DND-41 (cell line): ENCODE measurements at regions not wholly inside any gene's neighbourhood (a gene's known extent, or its start where the extent isn't known, plus 50 kb on each side); places are given as distances from the start of the nearest gene placed in this dataset.

ENCODE experiments used
- ATAC-seq: fragments of 200-7000 bp; cut with Tn5 transposase; 3 replicates; pipeline ENCODE4 v1.9.1; 2021; ENCODE audit warnings: low read depth; ENCODE audit not compliant: insufficient read depth
- DNase-seq: peaks from one replicate; pipeline ENCODE4 v3.0.0-alpha.2; 2020
- H2AFZ ChIP-seq: 2 replicates; pipeline ENCODE4 v1.6.0; 2012; ENCODE audit warnings: low read depth, low read length
- H3K27ac ChIP-seq: 2 replicates; pipeline ENCODE4 v1.5.1; 2012; ENCODE audit warnings: low read length, inconsistent platforms
- H3K27me3 ChIP-seq: fragments of 200-600 bp; sonication (generic); 2 replicates; pipeline ENCODE4 v1.6.0; 2012; ENCODE audit warnings: low read length, mild to moderate bottlenecking, inconsistent platforms; ENCODE audit not compliant: insufficient read depth, poor library complexity
- H3K36me3 ChIP-seq: 2 replicates; pipeline ENCODE4 v1.5.1; 2012; ENCODE audit warnings: low read length, inconsistent platforms; ENCODE audit not compliant: insufficient read depth
- H3K4me1 ChIP-seq: 2 replicates; pipeline ENCODE4 v1.5.1; 2012; ENCODE audit warnings: mild to moderate bottlenecking, low read length; ENCODE audit not compliant: insufficient read depth
- H3K4me2 ChIP-seq: 2 replicates; pipeline ENCODE4 v1.6.0; 2012; ENCODE audit warnings: mild to moderate bottlenecking, moderate library complexity, low read length, inconsistent platforms; ENCODE audit not compliant: insufficient read depth
- H3K4me3 ChIP-seq, 2 experiments: fragments of 200-600 bp in 1 of 2; shearing (Covaris generic) in 1 of 2; 2 replicates each; pipeline ENCODE4 v1.5.1; 2012 to 2016; ENCODE audit warnings: inconsistent platforms in 2 of 2, low read length in 2 of 2, mild to moderate bottlenecking in 2 of 2, low read depth in 1 of 2, moderate library complexity in 1 of 2
- H3K79me2 ChIP-seq: 2 replicates; pipeline ENCODE4 v1.6.0; 2012; ENCODE audit warnings: low read length, inconsistent platforms; ENCODE audit not compliant: insufficient read depth
- H3K9ac ChIP-seq: 2 replicates; pipeline ENCODE4 v1.6.0; 2012; ENCODE audit warnings: low read depth, mild to moderate bottlenecking, inconsistent platforms, low read length, moderate library complexity
- H3K9me3 ChIP-seq: 2 replicates; pipeline ENCODE4 v1.5.1; 2012; ENCODE audit warnings: low read length, moderate library complexity, mild to moderate bottlenecking, inconsistent platforms; ENCODE audit not compliant: insufficient read depth, severe bottlenecking
- H4K20me1 ChIP-seq: 2 replicates; pipeline ENCODE4 v1.6.0; 2012; ENCODE audit warnings: low read length; ENCODE audit not compliant: insufficient read depth
- CTCF ChIP-seq: IDR thresholded peaks from 2 replicates; pipeline ENCODE4 v1.5.1; 2012; ENCODE audit warnings: borderline replicate concordance, low read length, moderate library complexity, mild to moderate bottlenecking; ENCODE audit not compliant: poor library complexity, severe bottlenecking; ENCODE audit errors: extremely low read depth
- EZH2 ChIP-seq: IDR thresholded peaks from 3 replicates; pipeline ENCODE4 v1.6.1; 2012; ENCODE audit warnings: borderline replicate concordance, low read depth, mild to moderate bottlenecking, moderate library complexity, low read length, inconsistent platforms; ENCODE audit not compliant: severe bottlenecking

DNA sequence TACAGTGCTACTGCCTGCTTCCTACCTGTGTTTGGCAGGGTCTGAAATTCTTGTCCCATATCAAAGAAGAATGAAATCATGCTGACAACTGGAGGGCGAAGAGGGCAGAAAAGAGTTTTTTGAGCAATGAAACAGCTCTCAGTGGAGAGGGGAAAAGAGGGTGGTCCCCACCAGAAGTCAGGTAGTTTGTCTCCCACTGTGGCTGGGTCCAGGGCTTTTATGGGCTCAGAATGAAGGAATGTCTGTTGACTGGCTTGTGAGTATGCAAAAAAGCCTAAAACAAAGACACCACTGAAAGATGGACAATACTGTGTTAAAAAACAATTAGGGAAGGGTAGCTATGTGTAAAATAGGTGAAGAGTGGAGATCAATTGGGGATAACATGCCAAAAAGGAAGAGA is 115.0 kb downstream of the ADAM29 start:
- Histone ChIP-seq H3K27ac (no peak overlapping the region), H3K4me1 (no peaks in the 10 kb centered on the region), H3K9ac (no peak overlapping the region), H3K79me2 (no peaks in the 10 kb centered on the region), H3K9me3 (peaks cover 8% of the 10 kb centered on the region), H3K4me3 (no peak overlapping the region), H4K20me1 (no peaks in the 10 kb centered on the region), H3K27me3 (no peaks in the 10 kb centered on the region), H2AFZ (no peak overlapping the region), H3K4me2 (no peak overlapping the region), H3K36me3 (no peaks in the 10 kb centered on the region)
- ATAC-seq, result no peak
- TF ChIP-seq CTCF, result no peak
- TF ChIP-seq EZH2, result no peak
- no peak for DNase-seq

DNA sequence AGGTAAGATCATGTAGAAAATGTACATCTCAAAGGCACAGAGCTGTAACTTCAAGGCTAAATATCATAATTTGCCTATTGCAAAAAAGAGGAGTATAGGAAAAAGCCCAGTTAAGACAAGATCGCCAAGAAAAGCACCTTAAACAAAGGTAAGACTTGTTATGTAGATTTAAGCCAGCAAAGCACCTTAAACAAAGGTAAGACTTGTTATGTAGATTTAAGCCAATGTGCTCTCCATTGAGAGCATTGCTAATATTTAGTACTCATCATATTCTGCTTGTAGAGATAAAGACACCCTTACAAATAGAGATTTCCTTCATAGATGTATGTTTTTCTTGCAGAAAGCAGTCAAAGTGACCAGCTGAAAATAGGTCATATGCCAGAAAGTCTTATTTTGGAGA is 115.8 kb downstream of the ADAM29 start:
- Histone ChIP-seq H3K4me2 (no peak overlapping the region), H2AFZ (no peak overlapping the region), H3K27ac (no peak overlapping the region), H3K9me3 (peaks cover 8% of the 10 kb centered on the region), H3K36me3 (no peaks in the 10 kb centered on the region), H3K4me1 (no peaks in the 10 kb centered on the region), H3K4me3 (no peak overlapping the region), H3K9ac (no peak overlapping the region), H3K27me3 (no peaks in the 10 kb centered on the region), H3K79me2 (no peaks in the 10 kb centered on the region), H4K20me1 (no peaks in the 10 kb centered on the region)
- ATAC-seq, result no peak
- no peak for TF ChIP-seq CTCF
- TF ChIP-seq EZH2, result no peak
- DNase-seq, result no peak

DNA sequence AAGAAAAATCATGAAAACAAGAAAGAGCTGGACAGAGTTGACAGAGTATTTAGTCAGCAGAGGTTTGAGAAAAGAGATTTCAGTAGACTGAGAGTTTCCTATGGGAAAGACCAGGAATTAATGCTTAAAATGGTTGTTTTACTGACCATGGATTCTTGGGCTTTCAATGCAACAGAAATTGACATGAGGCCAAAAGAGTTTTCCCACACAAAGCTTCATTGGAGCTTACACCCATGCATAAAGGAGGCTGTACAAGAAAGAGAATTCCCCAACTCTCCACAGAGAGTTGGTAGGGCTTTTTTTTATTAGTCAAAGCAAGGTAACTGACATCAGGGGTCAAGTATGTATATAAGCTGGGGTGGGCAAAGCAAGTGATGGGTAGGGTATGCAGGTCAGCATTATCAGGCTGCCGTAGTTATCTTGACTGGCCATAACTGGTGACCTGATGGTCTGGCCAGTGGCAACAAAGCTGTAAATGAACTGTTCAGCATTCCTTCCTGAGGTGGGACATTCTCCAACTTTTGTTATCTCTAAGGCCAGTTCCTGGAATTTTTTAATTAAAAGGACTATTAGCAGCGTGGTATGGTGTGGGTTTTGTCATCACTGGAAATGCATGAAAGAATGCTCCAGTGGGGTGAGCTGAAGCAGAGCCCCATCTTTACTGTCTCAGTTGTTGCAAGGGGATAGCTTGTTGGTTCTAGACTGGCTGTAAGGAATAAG is 117.0 kb downstream of the ADAM29 start:
- no peak overlapping the region for H3K27ac ChIP-seq
- TF ChIP-seq EZH2 (no peak), CTCF (no peak)
- no peak for DNase-seq
- H3K27me3 ChIP-seq, result no peaks in the 10 kb centered on the region
- no peaks in the 10 kb centered on the region for H3K36me3 ChIP-seq
- H3K4me3 ChIP-seq, result no peak overlapping the region
- no peaks in the 10 kb centered on the region for H3K79me2 ChIP-seq
- ATAC-seq, result no peak
- no peak overlapping the region for H3K9ac ChIP-seq
- H3K4me2 ChIP-seq, result no peak overlapping the region
- no peaks in the 10 kb centered on the region for H3K4me1 ChIP-seq
- peaks cover 8% of the 10 kb centered on the region for H3K9me3 ChIP-seq
- H4K20me1 ChIP-seq, result no peaks in the 10 kb centered on the region
- H2AFZ ChIP-seq, result no peak overlapping the region

DNA sequence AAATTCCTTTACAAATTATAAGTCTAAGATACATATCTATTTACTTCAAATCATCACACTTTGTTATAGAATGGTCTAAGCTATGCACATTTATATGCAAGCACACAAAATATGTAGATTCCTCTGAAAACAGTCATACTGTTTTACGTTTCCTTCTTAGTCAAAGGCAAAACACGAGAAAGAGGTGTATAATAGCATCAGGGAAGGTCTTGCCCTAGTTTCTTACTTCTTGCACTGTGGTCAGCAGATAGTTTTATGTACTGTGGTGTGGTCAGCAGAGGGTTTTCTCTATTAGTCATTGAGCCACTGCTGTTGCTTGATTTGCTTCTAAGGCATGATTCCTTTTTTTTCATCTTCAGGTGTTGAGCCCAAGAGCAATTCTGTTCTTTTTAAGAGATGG is 117.7 kb downstream of the ADAM29 start:
- peaks cover 8% of the 10 kb centered on the region for H3K9me3 ChIP-seq
- H2AFZ ChIP-seq, result no peak overlapping the region
- H3K9ac ChIP-seq, result no peak overlapping the region
- H3K27me3 ChIP-seq, result no peaks in the 10 kb centered on the region
- TF ChIP-seq EZH2 (no peak), CTCF (no peak)
- H3K79me2 ChIP-seq, result no peaks in the 10 kb centered on the region
- DNase-seq (no peak), ATAC-seq (no peak)
- H3K4me2 ChIP-seq, result no peak overlapping the region
- H3K36me3 ChIP-seq, result no peaks in the 10 kb centered on the region
- no peak overlapping the region for H3K27ac ChIP-seq
- H3K4me3 ChIP-seq, result no peak overlapping the region
- H4K20me1 ChIP-seq, result no peaks in the 10 kb centered on the region
- H3K4me1 ChIP-seq, result no peaks in the 10 kb centered on the region
